Stomach (tissue), 8 donors: ENCODE measurements at regions not wholly inside any gene's neighbourhood (a gene's known extent, or its start where the extent isn't known, plus 50 kb on each side); places are given as distances from the start of the nearest gene placed in this dataset.
A peak's percentile ranks its signal among the peaks of the same experiment; 100 is the strongest.

Experiments used
- DNase-seq, 2 donors: peaks; one replicate each; pipeline versions ENCODE4 v3.0.0 to v3.0.0-alpha.2; 2013 to 2019
- H3K27ac ChIP-seq, 5 donors: fragments of 200-600 bp in 4 of 5; sonication (generic) in 4 of 5; one replicate each; pipeline ENCODE4 v1.5.1; 2013 to 2019; ENCODE audit warnings: mild to moderate bottlenecking in 1 of 5, moderate library complexity in 1 of 5
- H3K27me3 ChIP-seq, 3 donors: fragments of 200-600 bp; sonication (generic); one replicate each; pipeline ENCODE4 v1.5.1; 2017 to 2019; ENCODE audit warnings: mixed run types in 1 of 3
- H3K36me3 ChIP-seq, 4 donors: fragments of 200-600 bp; sonication (generic); 1 replicate in 3 of 4; 2 replicates in 1 of 4; pipeline ENCODE4 v1.5.1; 2016 to 2019
- H3K4me1 ChIP-seq, 4 donors: fragments of 200-600 bp; sonication (generic); one replicate each; pipeline ENCODE4 v1.5.1; 2016 to 2019
- H3K4me3 ChIP-seq, 4 donors: fragments of 200-600 bp; sonication (generic) in 3 of 4; one replicate each; pipeline ENCODE4 v1.5.1; 2016 to 2019; ENCODE audit warnings: mild to moderate bottlenecking in 1 of 4
- H3K9me3 ChIP-seq, 4 donors: fragments of 200-600 bp; sonication (generic); one replicate each; pipeline ENCODE4 v1.5.1; 2016 to 2019
- CTCF ChIP-seq, 7 experiments: fragments of 450-650 bp in 4 of 7; fragments of 200-600 bp in 3 of 7; sonication (generic) in 3 of 7; IDR thresholded peaks; one replicate each; pipeline ENCODE4 v1.5.1; 2016 to 2019; ENCODE audit warnings: antibody characterized with exemption in 7 of 7, control low read depth in 2 of 7, mild to moderate bottlenecking in 1 of 7
- EP300 ChIP-seq: sonication (generic); formaldehyde crosslinking; IDR thresholded peaks from one replicate; pipeline ENCODE4 v1.6.1; 2017; ENCODE audit warnings: antibody characterized with exemption
- POLR2A ChIP-seq, 4 donors: fragments of 450-650 bp; IDR thresholded peaks; one replicate each; pipeline ENCODE4 v1.6.1; 2016; ENCODE audit warnings: antibody characterized with exemption in 4 of 4, control low read depth in 2 of 4, mild to moderate bottlenecking in 1 of 4, moderate library complexity in 1 of 4
- POLR2AphosphoS5 ChIP-seq, 3 donors: sonication (generic); formaldehyde crosslinking; IDR thresholded peaks; one replicate each; pipeline ENCODE4 v1.6.1; 2016; ENCODE audit warnings: antibody characterized with exemption in 3 of 3
- WGBS, 5 donors: extraction: QIAGEN DNeasy Blood & Tissue Kit in 3 of 5; methylation state at CpG; one replicate each; pipeline versions ENCODE4 v1.1.5 to v1.1.7; 2013 to 2018; 5-methylcytosine and 5-hydroxymethylcytosine counted together
- intact Hi-C: fragments of 100-400 bp; cut with DNase I; formaldehyde crosslinking; loops from one replicate; pipeline ENCODE4 v1.15.1; 2023; ENCODE audit warnings: low total_unique reads
- donor health status: healthy with polysubstance abuse.
- donor health status: Bipolar disorder and iron deficiency.
- donor health status: healthy.

GRCh38 chr10:128908099-128908498, 558.9 kb upstream of the MGMT start:
- 54 to 71% (median 63%) methylated on average over 6 of the region's 6 CpGs for WGBS, 5 donors
- Histone ChIP-seq H3K27ac (no peak overlapping the region), H3K4me1 (no peaks in the 10 kb centered on the region), H3K9me3 (no peaks in the 10 kb centered on the region), H3K4me3 (no peak overlapping the region), H3K27me3 (peaks cover 0 to 1% (median 0%) of the 10 kb centered on the region in 3 donors), H3K36me3 (no peaks in the 10 kb centered on the region)
- intact Hi-C loops, result no loop called here
- TF ChIP-seq CTCF (IDR thresholded peaks at IDR 0.05), result no peak
- no peak for TF ChIP-seq POLR2AphosphoS5 (IDR thresholded peaks at IDR 0.05)
- no peak for TF ChIP-seq POLR2A (IDR thresholded peaks at IDR 0.05)
- peak in 1 of 2 donors; percentile 51 for DNase-seq

- Histone ChIP-seq H3K36me3 (no peaks in the 10 kb centered on the region), H3K27ac (no peak overlapping the region), H3K9me3 (no peaks in the 10 kb centered on the region), H3K4me3 (no peak overlapping the region), H3K27me3 (no peaks in the 10 kb centered on the region), H3K4me1 (no peaks in the 10 kb centered on the region)
- WGBS, 5 donors, result 52 to 71% (median 68%) methylated on average over 4 of the region's 4 CpGs
- intact Hi-C loops, result no loop called here
- DNase-seq, result no peak
- TF ChIP-seq POLR2A (IDR thresholded peaks at IDR 0.05) (no peak), EP300 (no peak), CTCF (IDR thresholded peaks at IDR 0.05) (no peak), POLR2AphosphoS5 (IDR thresholded peaks at IDR 0.05) (no peak)
Measured at GRCh38 chr10:128908499-128908898, 558.5 kb upstream of the MGMT start.

- intact Hi-C loops, result no loop called here
- Histone ChIP-seq H3K27me3 (peaks cover 0 to 12% (median 0%) of the 10 kb centered on the region in 3 donors), H3K9me3 (no peaks in the 10 kb centered on the region), H3K36me3 (no peaks in the 10 kb centered on the region), H3K27ac (no peak overlapping the region), H3K4me1 (no peaks in the 10 kb centered on the region), H3K4me3 (no peak overlapping the region)
- peak in 1 of 2 donors; percentile 69 for DNase-seq
- 62 to 69% (median 67%) methylated on average over 6 of the region's 6 CpGs for WGBS, 5 donors
- no peak for TF ChIP-seq EP300
- TF ChIP-seq POLR2AphosphoS5 (IDR thresholded peaks at IDR 0.05), result no peak
- TF ChIP-seq CTCF (IDR thresholded peaks at IDR 0.05), result no peak
Measured at GRCh38 chr10:128912568-128913311, 554.3 kb upstream of the MGMT start.

- no peaks in the 10 kb centered on the region for H3K36me3 ChIP-seq
- no peak overlapping the region for H3K4me3 ChIP-seq
- H3K27me3 ChIP-seq, result peaks cover 0 to 12% (median 0%) of the 10 kb centered on the region in 3 donors
- TF ChIP-seq CTCF (IDR thresholded peaks at IDR 0.05), result no peak
- no peak for TF ChIP-seq POLR2AphosphoS5 (IDR thresholded peaks at IDR 0.05)
- TF ChIP-seq EP300, result no peak
- no peak for TF ChIP-seq POLR2A (IDR thresholded peaks at IDR 0.05)
- H3K9me3 ChIP-seq, result no peaks in the 10 kb centered on the region
- H3K27ac ChIP-seq, result no peak overlapping the region
- WGBS, 5 donors, result 55 to 80% (median 71%) methylated on average over 9 of the region's 9 CpGs
- H3K4me1 ChIP-seq, result no peaks in the 10 kb centered on the region
- DNase-seq, result no peak
- intact Hi-C loops, result no loop called here
Measured at GRCh38 chr10:128914681-128915080, 552.4 kb upstream of the MGMT start.
